Immature natural killer cell (primary cell): ENCODE measurements at regions not wholly inside any gene's neighbourhood (a gene's known extent, or its start where the extent isn't known, plus 50 kb on each side); places are given as distances from the start of the nearest gene placed in this dataset.
A peak's percentile ranks its signal among the peaks of the same experiment; 100 is the strongest.

ENCODE experiments used
- DNase-seq, 3 donors: peaks; one replicate each; pipeline ENCODE4 v3.0.0; 2022; ENCODE audit warnings: mixed read lengths in 1 of 3
- H3K27ac Mint-ChIP-seq, 6 donors: one replicate each; pipeline ENCODE4 v1.8.0; 2020; ENCODE audit warnings: mixed read lengths in 6 of 6, mild to moderate bottlenecking in 5 of 6, inconsistent platforms in 4 of 6, moderate library complexity in 3 of 6
- H3K27me3 Mint-ChIP-seq, 3 donors: one replicate each; pipeline ENCODE4 v1.8.0; 2020 to 2021; ENCODE audit warnings: low read depth in 3 of 3, mild to moderate bottlenecking in 3 of 3, mixed read lengths in 3 of 3, moderate library complexity in 3 of 3, inconsistent platforms in 1 of 3
- H3K36me3 Mint-ChIP-seq, 3 donors: one replicate each; pipeline ENCODE4 v1.8.0; 2020; ENCODE audit warnings: mixed read lengths in 3 of 3, inconsistent platforms in 2 of 3, mild to moderate bottlenecking in 2 of 3
- H3K4me1 Mint-ChIP-seq, 2 donors: one replicate each; pipeline ENCODE4 v1.8.0; 2020; ENCODE audit warnings: inconsistent platforms in 2 of 2, mild to moderate bottlenecking in 2 of 2, mixed read lengths in 2 of 2, moderate library complexity in 1 of 2
- H3K4me3 Mint-ChIP-seq, 5 donors: one replicate each; pipeline ENCODE4 v1.8.0; 2020; ENCODE audit warnings: mild to moderate bottlenecking in 5 of 5, mixed read lengths in 5 of 5, inconsistent platforms in 3 of 5, moderate library complexity in 3 of 5
- H3K9me3 Mint-ChIP-seq, 6 donors: one replicate each; pipeline ENCODE4 v1.8.0; 2020; ENCODE audit warnings: mild to moderate bottlenecking in 6 of 6, mixed read lengths in 6 of 6, inconsistent platforms in 4 of 6, moderate library complexity in 3 of 6

DNA sequence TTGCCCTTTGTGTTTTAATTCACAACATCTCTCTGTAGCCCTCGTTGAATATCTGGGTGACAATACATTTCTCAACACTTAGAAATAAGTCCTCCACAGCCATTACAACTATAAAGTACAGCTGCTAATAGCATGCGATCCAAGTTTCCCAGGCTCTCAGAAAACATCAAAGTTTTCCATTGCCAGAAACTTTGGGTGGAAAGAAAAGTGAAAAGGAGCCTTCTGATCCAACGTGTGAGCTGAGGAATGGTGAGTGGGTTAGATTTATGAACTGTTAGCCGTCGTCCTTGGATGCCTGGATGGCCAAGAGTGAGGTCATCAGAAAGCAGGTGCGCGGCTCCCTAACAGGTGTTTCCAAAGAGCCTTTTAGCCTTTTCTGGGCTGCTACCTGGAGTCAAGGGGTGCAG, 258.0 kb downstream of the PMP22 start:
- Mint-ChIP-seq H3K9me3 (peaks cover 0 to 4% (median 0%) of the 10 kb centered on the region in 6 donors), H3K27me3 (peaks cover 0 to 3% (median 2%) of the 10 kb centered on the region in 3 donors), H3K4me1 (no peaks in the 10 kb centered on the region), H3K4me3 (no peak overlapping the region), H3K27ac (no peak overlapping the region), H3K36me3 (no peaks in the 10 kb centered on the region)
- DNase-seq: no peak

- Mint-ChIP-seq H3K4me3 (no peak overlapping the region), H3K27ac (no peak overlapping the region), H3K27me3 (peaks cover 0 to 3% (median 2%) of the 10 kb centered on the region in 3 donors)
Measured at GRCh38 chr17:15006421-15007128, 258.6 kb downstream of the PMP22 start.

DNA sequence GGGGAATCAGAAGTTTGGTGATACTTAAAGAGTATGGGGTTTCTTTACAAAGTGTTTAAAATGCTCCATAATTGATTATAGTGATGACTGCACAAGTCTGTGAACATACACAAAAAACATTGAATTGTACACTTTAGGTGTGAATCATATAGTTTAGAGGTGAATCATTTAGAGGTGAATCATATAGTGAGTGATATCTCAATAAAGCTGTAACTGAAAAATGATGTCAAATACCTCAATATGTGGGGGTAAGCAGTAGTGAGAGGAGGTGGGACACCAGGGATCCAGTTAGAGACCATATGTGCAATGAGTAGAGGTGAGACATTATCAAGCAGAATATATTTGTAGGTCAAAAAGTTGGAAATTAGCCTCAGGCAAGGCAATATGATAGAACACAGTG, 264.5 kb downstream of the PMP22 start:
- Mint-ChIP-seq H3K4me1 (no peaks in the 10 kb centered on the region), H3K9me3 (peaks cover 0 to 3% (median 0%) of the 10 kb centered on the region in 6 donors), H3K4me3 (no peak overlapping the region), H3K36me3 (no peaks in the 10 kb centered on the region), H3K27me3 (peaks cover 2 to 5% (median 5%) of the 10 kb centered on the region in 3 donors), H3K27ac (no peak overlapping the region)
- DNase-seq: no peak

More at GRCh38 chr17:15006421-15007128, 258.6 kb downstream of the PMP22 start:
- no peaks in the 10 kb centered on the region for H3K36me3 Mint-ChIP-seq
- peaks cover 0 to 5% (median 0%) of the 10 kb centered on the region in 6 donors for H3K9me3 Mint-ChIP-seq
- H3K4me1 Mint-ChIP-seq: no peaks in the 10 kb centered on the region
- DNase-seq: no peak

GRCh38 chr17:14997290-14997689, 267.8 kb downstream of the PMP22 start:
- Mint-ChIP-seq H3K9me3 (peaks cover 0 to 2% (median 0%) of the 10 kb centered on the region in 6 donors), H3K27ac (no peak overlapping the region), H3K36me3 (no peaks in the 10 kb centered on the region), H3K4me1 (no peaks in the 10 kb centered on the region), H3K4me3 (no peak overlapping the region), H3K27me3 (peaks cover 0 to 7% (median 7%) of the 10 kb centered on the region in 3 donors)
- DNase-seq: no peak

DNA sequence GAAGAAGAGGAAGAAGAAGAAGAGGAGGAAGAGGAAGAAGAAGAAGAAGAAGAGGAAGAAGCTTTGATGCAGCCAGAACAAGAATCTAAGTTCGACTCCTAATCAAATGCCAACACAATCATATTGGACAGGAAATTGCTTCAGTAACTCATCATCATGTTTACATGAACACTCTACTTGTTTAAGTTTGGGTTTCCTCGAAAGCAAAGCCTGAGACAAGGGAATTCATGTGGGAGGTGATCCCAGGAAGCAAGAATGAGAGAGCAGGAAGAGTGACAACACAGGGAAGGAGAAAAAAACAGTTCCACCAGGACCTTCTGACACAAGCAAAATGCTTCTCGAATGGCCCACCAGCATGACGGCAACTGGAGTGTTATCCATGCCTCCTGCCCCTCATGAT, 279.0 kb downstream of the PMP22 start:
- Mint-ChIP-seq H3K36me3 (no peaks in the 10 kb centered on the region), H3K4me1 (no peaks in the 10 kb centered on the region), H3K4me3 (no peak overlapping the region), H3K27ac (no peak overlapping the region), H3K27me3 (peaks cover 0 to 8% (median 2%) of the 10 kb centered on the region in 3 donors), H3K9me3 (peaks cover 0 to 2% (median 0%) of the 10 kb centered on the region in 6 donors)
- DNase-seq: no peak

GRCh38 chr17:14972844-14973243, 292.3 kb downstream of the PMP22 start:
- H3K4me1 Mint-ChIP-seq: no peaks in the 10 kb centered on the region
- peak overlapping the region in 1 of 6 donors; percentile 9 for H3K27ac Mint-ChIP-seq
- DNase-seq: no peak
- H3K4me3 Mint-ChIP-seq: no peak overlapping the region
- peaks cover 0 to 7% (median 3%) of the 10 kb centered on the region in 3 donors for H3K36me3 Mint-ChIP-seq
- H3K9me3 Mint-ChIP-seq: peaks cover 0 to 29% (median 15%) of the 10 kb centered on the region in 6 donors
- peaks cover 2 to 6% (median 5%) of the 10 kb centered on the region in 3 donors for H3K27me3 Mint-ChIP-seq

DNA sequence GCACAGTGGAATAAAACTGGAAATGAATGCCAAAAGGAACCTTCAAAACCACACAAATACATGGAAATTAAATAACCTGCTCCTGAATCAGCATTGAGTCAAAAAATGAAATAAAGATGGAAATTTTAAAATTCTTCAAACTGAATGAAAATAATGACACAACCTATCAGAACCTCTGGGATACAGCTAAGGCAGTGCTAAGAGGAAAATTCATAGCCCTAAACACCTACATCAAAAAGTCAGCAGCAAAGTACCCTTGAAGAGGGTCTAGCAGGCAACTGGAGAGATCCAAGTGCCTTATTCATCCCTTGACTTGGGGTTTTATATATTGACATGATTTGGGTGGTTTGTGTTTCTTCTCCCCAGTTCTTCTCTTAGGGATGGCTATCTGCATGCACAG, 294.1 kb downstream of the PMP22 start:
- H3K9me3 Mint-ChIP-seq: peaks cover 0 to 29% (median 15%) of the 10 kb centered on the region in 6 donors
- peaks cover 0 to 7% (median 3%) of the 10 kb centered on the region in 3 donors for H3K36me3 Mint-ChIP-seq
- peaks cover 2 to 6% (median 5%) of the 10 kb centered on the region in 3 donors for H3K27me3 Mint-ChIP-seq
- H3K4me3 Mint-ChIP-seq: no peak overlapping the region
- no peak for DNase-seq
- no peaks in the 10 kb centered on the region for H3K4me1 Mint-ChIP-seq
- H3K27ac Mint-ChIP-seq: no peak overlapping the region

DNA sequence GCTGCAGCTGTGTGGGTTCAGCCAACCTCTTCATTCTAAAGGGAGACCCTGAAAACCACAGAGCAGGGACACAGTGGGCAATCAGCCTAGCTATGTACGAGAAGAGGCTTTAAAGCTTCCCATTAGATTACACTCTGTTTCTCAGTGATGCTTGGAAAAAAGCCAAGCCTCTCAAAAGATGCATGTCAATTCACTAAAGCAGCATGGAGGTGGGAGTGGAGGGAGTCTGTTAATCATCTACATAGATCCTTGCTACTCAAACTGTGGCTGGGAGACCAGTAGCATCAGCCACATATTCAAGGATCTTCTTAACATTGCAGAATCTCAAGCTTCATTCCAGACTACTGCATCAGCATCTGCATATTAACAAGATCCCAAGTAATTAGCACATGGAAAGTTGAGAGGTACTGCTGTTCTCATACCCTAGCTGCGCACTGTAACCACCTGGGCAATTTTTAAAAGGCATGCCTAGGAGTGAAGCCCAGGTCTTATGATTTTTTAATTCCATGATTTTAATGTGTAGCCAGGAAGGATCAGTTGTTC, 305.9 kb downstream of the PMP22 start:
- no peaks in the 10 kb centered on the region for H3K36me3 Mint-ChIP-seq
- peaks cover 0 to 6% (median 2%) of the 10 kb centered on the region in 3 donors for H3K27me3 Mint-ChIP-seq
- peaks cover 0 to 12% (median 0%) of the 10 kb centered on the region in 6 donors for H3K9me3 Mint-ChIP-seq
- H3K4me3 Mint-ChIP-seq: no peak overlapping the region
- DNase-seq: no peak
- no peaks in the 10 kb centered on the region for H3K4me1 Mint-ChIP-seq
- H3K27ac Mint-ChIP-seq: no peak overlapping the region

DNA sequence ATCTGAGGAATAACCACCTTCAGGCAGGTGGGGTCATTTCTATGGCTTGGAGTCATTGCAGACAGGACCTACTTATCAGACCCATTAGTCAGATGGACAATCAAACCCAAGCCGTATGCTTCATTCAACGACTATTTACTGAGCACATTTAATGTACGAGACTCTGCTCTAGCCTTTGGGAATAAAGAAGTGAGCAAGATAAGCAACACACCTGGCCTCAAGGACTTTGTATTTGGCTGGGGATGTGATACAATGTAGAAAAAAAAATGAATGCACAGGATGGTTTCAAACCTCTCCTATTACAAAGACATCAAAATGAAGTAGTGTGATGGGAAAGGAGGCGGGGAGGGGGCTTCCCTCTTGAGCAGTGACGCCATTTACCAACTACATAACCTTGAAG, 311.7 kb downstream of the PMP22 start:
- H3K9me3 Mint-ChIP-seq: peaks cover 0 to 5% (median 0%) of the 10 kb centered on the region in 6 donors
- H3K36me3 Mint-ChIP-seq: no peaks in the 10 kb centered on the region
- peaks cover 0 to 2% (median 1%) of the 10 kb centered on the region in 3 donors for H3K27me3 Mint-ChIP-seq
- DNase-seq: no peak
- no peaks in the 10 kb centered on the region for H3K4me1 Mint-ChIP-seq
- no peak overlapping the region for H3K4me3 Mint-ChIP-seq
- H3K27ac Mint-ChIP-seq: no peak overlapping the region

GRCh38 chr17:14950686-14951085, 314.4 kb downstream of the PMP22 start:
- H3K27me3 Mint-ChIP-seq: peaks cover 0 to 4% (median 1%) of the 10 kb centered on the region in 3 donors
- no peak for DNase-seq
- no peaks in the 10 kb centered on the region for H3K36me3 Mint-ChIP-seq
- peaks cover 0 to 5% (median 0%) of the 10 kb centered on the region in 6 donors for H3K9me3 Mint-ChIP-seq
- H3K4me3 Mint-ChIP-seq: no peak overlapping the region
- no peaks in the 10 kb centered on the region for H3K4me1 Mint-ChIP-seq
- H3K27ac Mint-ChIP-seq: no peak overlapping the region

GRCh38 chr17:14950216-14950615, 314.9 kb downstream of the PMP22 start:
- H3K36me3 Mint-ChIP-seq: no peaks in the 10 kb centered on the region
- H3K4me3 Mint-ChIP-seq: no peak overlapping the region
- H3K4me1 Mint-ChIP-seq: no peaks in the 10 kb centered on the region
- peaks cover 0 to 2% (median 0%) of the 10 kb centered on the region in 6 donors for H3K9me3 Mint-ChIP-seq
- peaks cover 0 to 4% (median 1%) of the 10 kb centered on the region in 3 donors for H3K27me3 Mint-ChIP-seq
- DNase-seq: no peak
- H3K27ac Mint-ChIP-seq: no peak overlapping the region

GRCh38 chr17:14947671-14948070, 317.5 kb downstream of the PMP22 start:
- no peak overlapping the region for H3K4me3 Mint-ChIP-seq
- H3K27ac Mint-ChIP-seq: no peak overlapping the region
- no peaks in the 10 kb centered on the region for H3K9me3 Mint-ChIP-seq
- H3K36me3 Mint-ChIP-seq: no peaks in the 10 kb centered on the region
- peaks cover 0 to 4% (median 0%) of the 10 kb centered on the region in 3 donors for H3K27me3 Mint-ChIP-seq
- no peaks in the 10 kb centered on the region for H3K4me1 Mint-ChIP-seq
- no peak for DNase-seq

- peaks cover 0 to 4% (median 0%) of the 10 kb centered on the region in 3 donors for H3K27me3 Mint-ChIP-seq
- H3K4me1 Mint-ChIP-seq: no peaks in the 10 kb centered on the region
- H3K27ac Mint-ChIP-seq: no peak overlapping the region
- DNase-seq: no peak
- H3K9me3 Mint-ChIP-seq: no peaks in the 10 kb centered on the region
- no peak overlapping the region for H3K4me3 Mint-ChIP-seq
- H3K36me3 Mint-ChIP-seq: no peaks in the 10 kb centered on the region
Measured at GRCh38 chr17:14946481-14946880, 318.6 kb downstream of the PMP22 start.

- no peaks in the 10 kb centered on the region for H3K4me1 Mint-ChIP-seq
- peaks cover 2 to 10% (median 3%) of the 10 kb centered on the region in 3 donors for H3K27me3 Mint-ChIP-seq
- no peaks in the 10 kb centered on the region for H3K9me3 Mint-ChIP-seq
- no peak for DNase-seq
- H3K27ac Mint-ChIP-seq: no peak overlapping the region
- no peak overlapping the region for H3K4me3 Mint-ChIP-seq
- no peaks in the 10 kb centered on the region for H3K36me3 Mint-ChIP-seq
Measured at GRCh38 chr17:14942526-14943190, 322.5 kb downstream of the PMP22 start.
